GM12878 (cell line): ENCODE measurements at regions not wholly inside any gene's neighbourhood (a gene's known extent, or its start where the extent isn't known, plus 50 kb on each side); places are given as distances from the start of the nearest gene placed in this dataset.
"Not testable (repeated sequence)": the region's sequence is repeated elsewhere in the genome, so short reads cannot be mapped to it uniquely, and the experiment has no call there.

Source experiments
- ATAC-seq: fragments of 200-7000 bp; cut with Tn5 transposase; 3 replicates; pipeline ENCODE4 v1.9.1; 2020; ENCODE audit warnings: mild to moderate bottlenecking, moderate library complexity
- BruUV-seq: library from RNA; stranded (reverse); fragments of 400-500 nt; replicated peaks from 2 replicates; lab custom pipeline; 2021; lab: Mats Ljungman, UMichigan
- CTCF ChIA-PET: fragments of 300-600 bp; sonication (Branson Sonifier 250); formaldehyde crosslinking; extraction: SDS; loops from one replicate; lab custom pipeline; 2021; ENCODE audit warnings: inconsistent platforms; lab: Yijun Ruan, JAX
- POLR2A ChIA-PET: fragments of 350-600 bp; formaldehyde crosslinking; extraction: SDS; loops from one replicate; lab custom pipeline; 2021; ENCODE audit warnings: inconsistent platforms; lab: Charles Lee
- RAD21 ChIA-PET: fragments of 300-600 bp; sonication (Branson Sonifier 250); formaldehyde crosslinking; loops from one replicate; lab custom pipeline; 2023; ENCODE audit warnings: antibody characterized with exemption; ENCODE audit not compliant: unreplicated experiment; lab: Charles Lee
- SMC1A ChIA-PET: fragments of 300-600 bp; sonication (Branson Sonifier 250); formaldehyde crosslinking; loops from one replicate; lab custom pipeline; 2023; ENCODE audit not compliant: unreplicated experiment, uncharacterized antibody; lab: Charles Lee
- DNase-seq: peaks from one replicate; pipeline ENCODE4 v3.0.0-alpha.2; 2011; ENCODE audit warnings: low read depth, low spot score
- FAIRE-seq: peaks from 3 replicates; lab custom pipeline; 2011; peaks lifted over from hg19 to GRCh38; lab: Jason Lieb, UNC
- H2AFZ ChIP-seq: 2 replicates; pipeline ENCODE4 v1.6.0; 2011; ENCODE audit warnings: low read depth, low read length, control low read depth; ENCODE audit not compliant: control insufficient read depth
- H3K27ac ChIP-seq: 2 replicates; pipeline ENCODE4 v1.5.1; 2011; ENCODE audit warnings: control low read depth; ENCODE audit not compliant: control insufficient read depth, insufficient read depth
- H3K27me3 ChIP-seq, 2 experiments: replicated peaks in 1 of 2; 2 replicates each; pipeline versions ENCODE4 v1.6.0 to v1.6.1; 2011; ENCODE audit warnings: low read length in 1 of 2; ENCODE audit not compliant: control insufficient read depth in 2 of 2, insufficient read depth in 2 of 2
- H3K36me3 ChIP-seq, 2 experiments: 2 replicates each; pipeline ENCODE4 v1.5.1; 2011; ENCODE audit warnings: low read length in 1 of 2; ENCODE audit not compliant: control insufficient read depth in 2 of 2, insufficient read depth in 2 of 2
- H3K4me1 ChIP-seq: 2 replicates; pipeline ENCODE4 v1.6.1; 2011; ENCODE audit warnings: mild to moderate bottlenecking, low read length, moderate library complexity, mixed read lengths; ENCODE audit not compliant: control insufficient read depth, insufficient read depth
- H3K4me2 ChIP-seq: 2 replicates; pipeline ENCODE4 v1.6.0; 2011; ENCODE audit warnings: control low read depth; ENCODE audit not compliant: control insufficient read depth, insufficient read depth
- H3K4me3 ChIP-seq: fragments of 200-600 bp; sonication (generic); 2 replicates; pipeline ENCODE4 v1.5.1; 2016
- H3K79me2 ChIP-seq: 2 replicates; pipeline ENCODE4 v1.6.0; 2011; ENCODE audit warnings: low read length; ENCODE audit not compliant: control insufficient read depth, insufficient read depth
- H3K9ac ChIP-seq: 2 replicates; pipeline ENCODE4 v1.8.0; 2011; ENCODE audit warnings: low read length, control low read depth, mixed read lengths; ENCODE audit not compliant: control insufficient read depth, insufficient read depth
- H3K9me3 ChIP-seq: replicated peaks from 3 replicates; pipeline ENCODE4 v1.5.1; 2011; ENCODE audit warnings: mild to moderate bottlenecking, low read length; ENCODE audit not compliant: control insufficient read depth, insufficient read depth
- H4K20me1 ChIP-seq: 2 replicates; pipeline ENCODE4 v1.6.0; 2011; ENCODE audit not compliant: control insufficient read depth, insufficient read depth
- WGBS: methylation state at CpG from one replicate; pipeline ENCODE4 v1.1.6; 2016; ENCODE audit warnings: low lambda C conversion rate; ENCODE audit not compliant: insufficient replicate concordance, insufficient coverage; ENCODE audit errors: missing lambda C conversion rate; 5-methylcytosine and 5-hydroxymethylcytosine counted together
- in situ Hi-C: fragments of 300-500 bp; cut with MboI; formaldehyde crosslinking; loops from 9 replicates; pipeline ENCODE4 v1.14.3; 2018; ENCODE audit warnings: mixed read lengths
- intact Hi-C: fragments of 100-400 bp; cut with micrococcal nuclease; formaldehyde crosslinking; loops from one replicate; pipeline ENCODE4 v1.14.2; 2022; ENCODE audit not compliant: unreplicated experiment

GRCh38 chr9:42338275-42338674, 154.8 kb downstream of the SPATA31A6 start:
- H3K79me2 ChIP-seq, RAD21 ChIA-PET, H2AFZ ChIP-seq, H3K9me3 ChIP-seq, DNase-seq, POLR2A ChIA-PET, H3K27ac ChIP-seq, SMC1A ChIA-PET, H3K9ac ChIP-seq, BruUV-seq, H3K4me2 ChIP-seq, ATAC-seq, intact Hi-C loops, H4K20me1 ChIP-seq, H3K4me1 ChIP-seq, FAIRE-seq, H3K27me3 ChIP-seq, CTCF ChIA-PET, H3K36me3 ChIP-seq, H3K4me3 ChIP-seq: not testable (repeated sequence)
- in situ Hi-C loops, result loop anchor here (25.0 kb wide), 1 partner anchor 99 kb away; no protein-coding TSS in a partner anchor
- 13% methylated on average over 4 of the region's 4 CpGs for WGBS

GRCh38 chr9:42339671-42340434, 156.4 kb downstream of the SPATA31A6 start:
- DNase-seq, POLR2A ChIA-PET, H3K9ac ChIP-seq, H3K9me3 ChIP-seq, H3K4me3 ChIP-seq, SMC1A ChIA-PET, H3K27ac ChIP-seq, CTCF ChIA-PET, ATAC-seq, BruUV-seq, H3K36me3 ChIP-seq, H3K27me3 ChIP-seq, H4K20me1 ChIP-seq, H3K79me2 ChIP-seq, H3K4me2 ChIP-seq, intact Hi-C loops, RAD21 ChIA-PET, H3K4me1 ChIP-seq, FAIRE-seq, H2AFZ ChIP-seq: not testable (repeated sequence)
- WGBS, result 0% methylated on average over 2 of the region's 2 CpGs
- in situ Hi-C loops, result loop anchor here (25.0 kb wide), 1 partner anchor 97 kb away; no protein-coding TSS in a partner anchor

GRCh38 chr9:42340435-42340723, 156.9 kb downstream of the SPATA31A6 start:
- POLR2A ChIA-PET, ATAC-seq, RAD21 ChIA-PET, H3K27ac ChIP-seq, DNase-seq, H3K9ac ChIP-seq, H3K4me2 ChIP-seq, H4K20me1 ChIP-seq, FAIRE-seq, intact Hi-C loops, H3K79me2 ChIP-seq, BruUV-seq, SMC1A ChIA-PET, H2AFZ ChIP-seq, H3K36me3 ChIP-seq, CTCF ChIA-PET, H3K9me3 ChIP-seq, H3K27me3 ChIP-seq, H3K4me1 ChIP-seq, H3K4me3 ChIP-seq: not testable (repeated sequence)
- in situ Hi-C loops, result loop anchor here (25.0 kb wide), 1 partner anchor 97 kb away; no protein-coding TSS in a partner anchor

GRCh38 chr9:42341860-42342259, 158.4 kb downstream of the SPATA31A6 start:
- H3K9me3 ChIP-seq, H3K79me2 ChIP-seq, H3K9ac ChIP-seq, DNase-seq, H3K27ac ChIP-seq, H3K4me2 ChIP-seq, SMC1A ChIA-PET, intact Hi-C loops, FAIRE-seq, H2AFZ ChIP-seq, H3K4me3 ChIP-seq, RAD21 ChIA-PET, BruUV-seq, CTCF ChIA-PET, H3K36me3 ChIP-seq, H3K4me1 ChIP-seq, H4K20me1 ChIP-seq, POLR2A ChIA-PET, H3K27me3 ChIP-seq, ATAC-seq: not testable (repeated sequence)
- in situ Hi-C loops, result loop anchor here (25.0 kb wide), 1 partner anchor 95 kb away; no protein-coding TSS in a partner anchor
- WGBS, result 17% methylated on average over 4 of the region's 7 CpGs
